Tibial artery (tissue), 4 donors: ENCODE measurements at regions not wholly inside any gene's neighbourhood (a gene's known extent, or its start where the extent isn't known, plus 50 kb on each side); places are given as distances from the start of the nearest gene placed in this dataset.

Experiments
- DNase-seq, 2 donors: peaks; one replicate each; pipeline ENCODE4 v3.0.0-alpha.2; 2019
- H3K27ac ChIP-seq, 2 donors: fragments of 200-600 bp; sonication (generic) in 1 of 2; 1 replicate in 1 of 2; 2 replicates in 1 of 2; pipeline ENCODE4 v1.5.1; 2018 to 2019; ENCODE audit warnings: mild to moderate bottlenecking in 1 of 2
- H3K27me3 ChIP-seq, 2 donors: fragments of 200-600 bp; sonication (generic) in 1 of 2; one replicate each; pipeline versions ENCODE4 v1.5.1 to v1.6.0; 2016 to 2019
- H3K36me3 ChIP-seq, 3 donors: fragments of 200-600 bp; sonication (generic) in 2 of 3; one replicate each; pipeline ENCODE4 v1.5.1; 2016 to 2019; ENCODE audit warnings: mild to moderate bottlenecking in 2 of 3
- H3K4me1 ChIP-seq, 4 donors: fragments of 200-600 bp; sonication (generic) in 2 of 4; 1 replicate in 3 of 4; 2 replicates in 1 of 4; pipeline ENCODE4 v1.5.1; 2016 to 2019
- H3K4me3 ChIP-seq, 2 donors: fragments of 200-600 bp; sonication (generic) in 1 of 2; 1 replicate in 1 of 2; 2 replicates in 1 of 2; pipeline ENCODE4 v1.5.1; 2018 to 2019; ENCODE audit warnings: mild to moderate bottlenecking in 2 of 2
- H3K9me3 ChIP-seq, 3 donors: fragments of 200-600 bp; sonication (generic) in 1 of 3; one replicate each; pipeline ENCODE4 v1.5.1; 2016 to 2019
- intact Hi-C: fragments of 100-400 bp; cut with DNase I; formaldehyde crosslinking; loops from one replicate; pipeline ENCODE4 v1.15.0; 2023; ENCODE audit warnings: low total_unique reads
- TF ChIP-seq, protein P1 (sequence below), 2 experiments: fragments of 200-600 bp in 1 of 2; fragments of 450-650 bp in 1 of 2; IDR thresholded peaks; one replicate each; pipeline ENCODE4 v1.5.1; 2017 to 2019; ENCODE audit warnings: antibody characterized with exemption in 2 of 2, mild to moderate bottlenecking in 1 of 2, moderate library complexity in 1 of 2

DNA sequence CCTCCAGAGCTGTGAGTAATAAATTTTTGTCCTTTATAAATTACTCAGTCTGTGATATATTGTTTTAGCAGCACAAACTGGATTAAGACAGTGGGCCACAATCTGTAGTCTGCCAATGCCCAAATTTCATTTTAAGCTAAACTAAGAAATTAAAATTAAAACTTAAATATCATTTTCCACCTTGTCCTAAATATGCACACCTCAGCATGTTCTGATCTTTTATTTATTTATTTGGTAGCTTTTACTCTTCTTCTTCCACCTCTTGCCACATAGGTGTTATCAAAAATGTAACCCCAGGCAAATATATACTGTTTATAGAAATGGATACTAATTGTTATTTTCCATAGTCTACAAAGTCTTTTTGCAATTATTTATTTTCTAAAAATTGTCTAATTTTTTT, 1102.2 kb upstream of the COX7C start:
- Histone ChIP-seq H3K9me3 (no peaks in the 10 kb centered on the region), H3K4me1 (no peaks in the 10 kb centered on the region), H3K27me3 (no peaks in the 10 kb centered on the region), H3K4me3 (no peak overlapping the region), H3K27ac (no peak overlapping the region), H3K36me3 (no peaks in the 10 kb centered on the region)
- intact Hi-C loops, result no loop called here
- TF ChIP-seq, protein P1, sequence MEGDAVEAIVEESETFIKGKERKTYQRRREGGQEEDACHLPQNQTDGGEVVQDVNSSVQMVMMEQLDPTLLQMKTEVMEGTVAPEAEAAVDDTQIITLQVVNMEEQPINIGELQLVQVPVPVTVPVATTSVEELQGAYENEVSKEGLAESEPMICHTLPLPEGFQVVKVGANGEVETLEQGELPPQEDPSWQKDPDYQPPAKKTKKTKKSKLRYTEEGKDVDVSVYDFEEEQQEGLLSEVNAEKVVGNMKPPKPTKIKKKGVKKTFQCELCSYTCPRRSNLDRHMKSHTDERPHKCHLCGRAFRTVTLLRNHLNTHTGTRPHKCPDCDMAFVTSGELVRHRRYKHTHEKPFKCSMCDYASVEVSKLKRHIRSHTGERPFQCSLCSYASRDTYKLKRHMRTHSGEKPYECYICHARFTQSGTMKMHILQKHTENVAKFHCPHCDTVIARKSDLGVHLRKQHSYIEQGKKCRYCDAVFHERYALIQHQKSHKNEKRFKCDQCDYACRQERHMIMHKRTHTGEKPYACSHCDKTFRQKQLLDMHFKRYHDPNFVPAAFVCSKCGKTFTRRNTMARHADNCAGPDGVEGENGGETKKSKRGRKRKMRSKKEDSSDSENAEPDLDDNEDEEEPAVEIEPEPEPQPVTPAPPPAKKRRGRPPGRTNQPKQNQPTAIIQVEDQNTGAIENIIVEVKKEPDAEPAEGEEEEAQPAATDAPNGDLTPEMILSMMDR (IDR thresholded peaks at IDR 0.05), result no peak
- no peak for DNase-seq

DNA sequence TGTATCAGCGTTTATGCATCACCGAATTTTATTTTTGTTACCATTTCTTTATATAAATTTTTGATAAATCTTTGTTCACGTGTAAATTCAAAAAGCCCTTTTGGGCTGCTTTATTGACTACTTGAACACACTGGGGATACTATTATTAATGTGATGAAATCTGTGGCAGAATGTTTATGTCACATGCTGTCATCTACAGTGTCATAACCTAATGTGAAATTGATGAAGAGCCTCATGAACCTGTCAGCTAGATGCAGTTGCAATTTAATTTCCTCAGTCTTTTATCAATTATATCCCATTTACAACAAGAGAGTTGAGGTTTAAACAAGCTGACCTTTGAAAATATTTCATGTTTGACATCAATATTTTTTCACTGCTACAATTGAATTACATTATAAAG, 1100.4 kb upstream of the COX7C start:
- no peak overlapping the region for H3K4me3 ChIP-seq
- intact Hi-C loops, result no loop called here
- no peak for DNase-seq
- no peaks in the 10 kb centered on the region for H3K36me3 ChIP-seq
- no peaks in the 10 kb centered on the region for H3K4me1 ChIP-seq
- H3K27me3 ChIP-seq, result no peaks in the 10 kb centered on the region
- no peaks in the 10 kb centered on the region for H3K9me3 ChIP-seq
- H3K27ac ChIP-seq, result no peak overlapping the region
- TF ChIP-seq, protein P1 (IDR thresholded peaks at IDR 0.05), result no peak

DNA sequence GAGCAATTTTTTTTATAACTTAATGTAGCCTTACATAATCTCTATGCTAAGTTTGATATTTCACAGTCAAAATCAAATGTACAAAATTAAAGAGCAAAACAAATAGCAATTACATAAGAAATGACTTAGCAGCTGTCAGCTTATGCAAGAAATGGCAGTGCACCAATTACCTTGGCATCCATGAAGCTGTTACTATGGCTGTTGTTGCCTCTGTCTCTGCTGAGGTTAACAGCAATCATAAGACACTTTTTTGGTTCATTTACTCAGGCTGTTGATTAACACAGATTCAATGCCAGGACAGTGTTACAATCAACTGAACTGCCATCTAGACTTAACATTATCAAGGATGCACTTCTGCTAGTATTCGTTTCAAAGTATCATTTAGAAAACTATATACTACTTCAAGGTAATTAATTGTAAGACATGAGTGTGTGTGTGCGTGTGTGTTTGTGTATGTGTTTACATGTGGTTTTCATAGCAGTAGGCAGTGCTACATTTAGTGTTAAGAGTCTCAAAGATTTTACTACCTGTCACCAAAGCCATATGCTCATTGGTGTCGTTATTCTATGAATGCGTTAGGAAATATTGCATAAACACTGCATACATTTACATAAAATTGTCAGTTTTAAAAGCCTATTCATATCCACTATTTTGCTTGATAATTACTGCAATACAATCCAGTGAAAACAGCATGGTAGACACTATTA, 1084.2 kb upstream of the COX7C start:
- no peak for DNase-seq
- intact Hi-C loops, result no loop called here
- Histone ChIP-seq H3K36me3 (no peaks in the 10 kb centered on the region), H3K4me3 (no peak overlapping the region), H3K4me1 (no peaks in the 10 kb centered on the region), H3K27ac (no peak overlapping the region), H3K27me3 (no peaks in the 10 kb centered on the region), H3K9me3 (no peaks in the 10 kb centered on the region)
- TF ChIP-seq, protein P1 (IDR thresholded peaks at IDR 0.05), result no peak

DNA sequence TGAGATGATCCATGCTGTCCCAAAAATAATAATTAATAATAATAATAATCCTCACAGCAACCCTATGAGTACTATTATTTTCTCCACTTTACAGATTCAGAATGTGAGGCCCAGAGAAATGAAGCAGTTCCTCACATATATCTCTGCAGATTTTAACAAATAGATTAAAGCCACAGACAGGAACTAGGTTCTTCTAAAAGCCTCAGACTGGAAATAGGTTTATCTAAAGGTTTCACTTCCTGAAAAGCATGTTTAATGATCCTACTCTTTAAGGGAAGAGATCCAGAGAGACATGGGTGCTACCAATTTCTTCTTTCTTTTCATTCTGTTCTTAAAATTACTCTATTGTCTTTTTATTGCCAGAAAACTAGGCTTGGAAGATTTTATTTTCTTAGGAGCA, 1079.4 kb upstream of the COX7C start:
- intact Hi-C loops, result no loop called here

DNA sequence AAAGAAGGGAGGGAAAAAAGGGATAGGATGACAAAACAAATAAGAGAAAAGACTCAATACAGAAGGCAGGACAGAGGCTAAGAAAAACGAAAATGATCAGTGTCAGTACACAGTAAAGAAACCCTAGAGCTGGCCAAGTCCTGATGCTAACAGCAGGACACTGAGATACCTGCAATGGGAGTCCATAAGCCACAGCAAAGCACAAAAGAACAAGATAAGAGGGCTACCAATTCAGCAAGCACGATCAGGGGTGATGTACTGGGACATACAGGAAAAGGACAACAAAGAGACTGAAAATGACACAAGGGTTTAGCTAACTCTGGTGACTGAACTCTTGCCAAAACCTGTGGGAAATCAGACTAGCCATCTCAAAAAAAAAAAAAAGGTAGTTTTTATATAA, 1072.6 kb upstream of the COX7C start:
- no peak overlapping the region for H3K27ac ChIP-seq
- TF ChIP-seq, protein P1 (IDR thresholded peaks at IDR 0.05), result no peak
- no peaks in the 10 kb centered on the region for H3K9me3 ChIP-seq
- no peak for DNase-seq
- H3K36me3 ChIP-seq, result no peaks in the 10 kb centered on the region
- H3K4me3 ChIP-seq, result no peak overlapping the region
- no peaks in the 10 kb centered on the region for H3K4me1 ChIP-seq
- no peaks in the 10 kb centered on the region for H3K27me3 ChIP-seq
- intact Hi-C loops, result no loop called here

More for the DNA sequence above, 1079.4 kb upstream of the COX7C start:
- Histone ChIP-seq H3K4me1 (no peaks in the 10 kb centered on the region), H3K27ac (no peak overlapping the region), H3K4me3 (no peak overlapping the region), H3K36me3 (no peaks in the 10 kb centered on the region), H3K9me3 (no peaks in the 10 kb centered on the region), H3K27me3 (no peaks in the 10 kb centered on the region)
- no peak for DNase-seq
- TF ChIP-seq, protein P1 (IDR thresholded peaks at IDR 0.05), result no peak

DNA sequence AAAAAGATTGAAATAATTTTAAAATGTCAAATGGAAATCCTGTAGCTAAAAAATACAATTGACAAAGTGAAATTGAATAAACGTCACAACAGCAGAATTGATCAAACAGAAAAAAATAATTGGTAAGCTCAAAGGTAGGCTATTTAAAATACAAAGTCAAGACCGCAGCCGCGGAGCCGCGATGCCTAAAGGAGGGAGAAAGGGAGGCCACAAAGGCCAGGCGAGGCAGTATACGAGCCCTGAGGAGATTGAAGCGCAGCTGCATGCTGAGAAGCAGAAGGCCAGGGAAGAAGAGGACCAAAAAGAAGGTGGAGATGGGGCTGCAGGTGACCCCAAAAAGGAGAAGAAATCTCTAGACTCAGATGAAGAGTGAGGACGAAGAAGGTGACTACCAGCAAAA, 1068.5 kb upstream of the COX7C start:
- TF ChIP-seq, protein P1 (IDR thresholded peaks at IDR 0.05), result no peak
- H3K36me3 ChIP-seq, result no peaks in the 10 kb centered on the region
- intact Hi-C loops, result no loop called here
- H3K9me3 ChIP-seq, result peaks cover 0 to 11% (median 10%) of the 10 kb centered on the region in 3 donors
- H3K27me3 ChIP-seq, result no peaks in the 10 kb centered on the region
- no peak for DNase-seq
- H3K4me3 ChIP-seq, result no peak overlapping the region
- no peak overlapping the region for H3K27ac ChIP-seq
- no peaks in the 10 kb centered on the region for H3K4me1 ChIP-seq
